Subcutaneous abdominal adipose tissue (tissue), 5 donors: ENCODE measurements at regions not wholly inside any gene's neighbourhood (a gene's known extent, or its start where the extent isn't known, plus 50 kb on each side); places are given as distances from the start of the nearest gene placed in this dataset.

Source experiments
- H3K27ac ChIP-seq: one replicate; pipeline ENCODE4 v1.7.0; 2013; ENCODE audit warnings: low read depth, mild to moderate bottlenecking, inconsistent platforms, low read length, moderate library complexity
- H3K27me3 ChIP-seq, 5 donors: one replicate each; pipeline ENCODE4 v1.7.0; 2013; ENCODE audit warnings: low read length in 5 of 5, inconsistent platforms in 1 of 5; ENCODE audit not compliant: control insufficient read depth in 5 of 5, insufficient read depth in 4 of 5
- H3K36me3 ChIP-seq, 5 donors: one replicate each; pipeline ENCODE4 v1.7.0; 2013; ENCODE audit warnings: low read length in 5 of 5; ENCODE audit not compliant: control insufficient read depth in 5 of 5, insufficient read depth in 5 of 5
- H3K4me1 ChIP-seq, 5 donors: one replicate each; pipeline ENCODE4 v1.7.0; 2013; ENCODE audit warnings: low read length in 5 of 5, mild to moderate bottlenecking in 3 of 5, moderate library complexity in 1 of 5; ENCODE audit not compliant: control insufficient read depth in 5 of 5, insufficient read depth in 5 of 5
- H3K4me3 ChIP-seq, 5 donors: one replicate each; pipeline ENCODE4 v1.7.0; 2013; ENCODE audit warnings: low read length in 5 of 5, low read depth in 1 of 5
- H3K9ac ChIP-seq, 5 donors: one replicate each; pipeline ENCODE4 v1.7.0; 2013; ENCODE audit warnings: low read length in 5 of 5, mild to moderate bottlenecking in 4 of 5, moderate library complexity in 3 of 5
- H3K9me3 ChIP-seq, 5 donors: one replicate each; pipeline ENCODE4 v1.7.0; 2013; ENCODE audit warnings: low read length in 5 of 5; ENCODE audit not compliant: control insufficient read depth in 5 of 5
- donor health status: healthy.
- donor health status: healthy.
- donor health status: healthy.
- donor health status: healthy.
- donor health status: healthy.

DNA sequence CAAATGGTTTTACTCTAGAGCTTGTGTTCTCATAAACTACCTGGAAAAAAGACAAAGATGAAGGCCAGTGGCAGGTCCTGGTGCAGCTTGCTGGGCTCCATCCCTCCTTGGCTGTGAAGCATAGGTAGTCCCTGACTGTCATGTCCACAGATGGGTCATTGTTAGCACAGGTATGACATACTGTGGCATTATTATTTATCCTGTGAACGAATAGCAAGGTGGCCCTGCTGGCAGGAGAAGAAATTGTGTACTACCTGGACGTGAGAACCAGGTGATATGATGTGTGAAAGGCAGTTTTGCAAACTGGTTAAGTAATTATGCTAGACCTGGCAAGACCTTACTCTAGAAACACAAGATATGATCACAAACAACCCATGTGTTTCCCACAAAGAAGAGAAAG, 63.9 kb downstream of the CCDC71L start:
- no peaks in the 10 kb centered on the region for H3K27me3 ChIP-seq
- H3K9me3 ChIP-seq, result no peaks in the 10 kb centered on the region
- no peak overlapping the region for H3K4me3 ChIP-seq
- no peak overlapping the region for H3K27ac ChIP-seq
- peaks cover 0 to 16% (median 7%) of the 10 kb centered on the region in 5 donors for H3K4me1 ChIP-seq
- H3K36me3 ChIP-seq, result no peaks in the 10 kb centered on the region
- no peak overlapping the region for H3K9ac ChIP-seq

DNA sequence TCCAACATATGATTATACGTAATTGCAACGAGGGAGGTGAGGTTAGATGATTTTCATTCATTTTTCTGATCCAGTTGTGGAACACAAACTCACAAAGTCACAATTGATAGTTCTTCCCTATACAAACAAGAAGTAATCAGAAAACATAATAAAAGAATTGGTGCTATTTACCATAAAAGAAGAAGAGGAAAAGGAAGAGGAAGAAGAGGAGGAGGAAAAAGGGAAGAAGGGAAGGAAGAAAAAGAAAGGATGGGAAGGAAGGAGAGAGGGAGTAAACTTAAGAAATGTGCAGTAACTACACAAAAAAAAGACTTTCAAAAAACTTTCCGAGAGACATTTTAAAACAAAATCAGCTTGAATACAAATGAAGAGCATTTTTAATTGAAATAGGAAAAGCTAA, 65.0 kb downstream of the CCDC71L start:
- Histone ChIP-seq H3K9me3 (no peaks in the 10 kb centered on the region), H3K9ac (no peak overlapping the region), H3K4me1 (peaks cover 0 to 16% (median 7%) of the 10 kb centered on the region in 5 donors), H3K27ac (no peak overlapping the region), H3K27me3 (no peaks in the 10 kb centered on the region), H3K36me3 (no peaks in the 10 kb centered on the region), H3K4me3 (no peak overlapping the region)

DNA sequence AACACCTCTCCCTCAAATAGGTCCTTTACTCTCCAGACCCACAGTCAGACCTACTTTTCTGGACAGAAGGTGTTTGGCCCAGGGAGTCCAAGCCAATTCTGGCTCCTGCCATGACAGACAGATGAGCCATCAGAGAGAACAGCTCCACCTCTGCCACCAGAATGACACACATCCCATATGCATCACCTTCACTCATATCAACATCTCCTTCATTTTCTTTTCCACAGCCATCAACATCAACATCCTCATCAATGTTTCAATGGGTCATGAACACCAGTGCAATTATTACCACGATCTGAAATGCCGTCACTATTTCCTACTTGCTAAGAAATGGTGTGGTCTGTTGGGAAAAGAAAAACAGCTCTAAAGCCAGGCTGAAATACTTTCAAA, 67.9 kb downstream of the CCDC71L start:
- H3K36me3 ChIP-seq, result no peaks in the 10 kb centered on the region
- H3K4me3 ChIP-seq, result no peak overlapping the region
- H3K27ac ChIP-seq, result no peak overlapping the region
- H3K27me3 ChIP-seq, result no peaks in the 10 kb centered on the region
- peaks cover 0 to 10% (median 3%) of the 10 kb centered on the region in 5 donors for H3K4me1 ChIP-seq
- H3K9me3 ChIP-seq, result no peaks in the 10 kb centered on the region
- no peak overlapping the region for H3K9ac ChIP-seq

DNA sequence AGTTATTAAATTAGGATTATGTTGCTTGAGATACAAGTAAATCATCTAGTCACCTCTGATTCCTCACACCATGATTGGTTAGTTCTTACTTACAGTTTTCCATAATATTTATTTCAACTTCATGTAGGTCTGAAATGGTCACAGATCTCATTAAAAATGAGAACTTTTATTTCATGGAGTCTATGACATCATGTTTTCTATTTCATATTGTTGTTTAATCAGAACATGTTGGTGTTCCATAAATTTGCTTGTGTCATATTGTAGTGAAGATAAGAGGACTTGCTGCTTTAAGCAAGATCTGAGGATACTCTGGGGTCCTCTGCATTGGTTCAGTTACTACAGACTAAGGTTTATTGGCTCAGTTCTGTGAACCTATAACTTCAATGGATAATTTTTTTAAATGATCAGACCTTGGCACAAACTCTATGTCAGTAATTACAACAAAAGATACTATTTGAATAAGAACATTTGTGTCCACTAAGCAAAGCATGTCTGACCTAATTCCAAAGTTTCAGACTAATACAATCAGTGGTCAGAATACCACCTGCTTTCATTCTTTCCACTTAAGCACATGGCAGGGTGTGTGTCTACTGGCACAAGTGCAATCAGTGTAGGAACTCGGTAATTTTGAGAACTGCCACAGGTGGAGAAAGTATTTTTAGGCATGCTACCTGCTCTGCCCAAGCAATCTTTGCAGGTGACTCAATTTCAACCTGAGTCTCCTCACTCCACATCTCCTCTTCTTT, 68.5 kb downstream of the CCDC71L start:
- H3K27me3 ChIP-seq, result no peaks in the 10 kb centered on the region
- H3K27ac ChIP-seq, result no peak overlapping the region
- peaks cover 0 to 8% (median 3%) of the 10 kb centered on the region in 5 donors for H3K4me1 ChIP-seq
- H3K9me3 ChIP-seq, result no peaks in the 10 kb centered on the region
- H3K36me3 ChIP-seq, result no peaks in the 10 kb centered on the region
- H3K9ac ChIP-seq, result no peak overlapping the region
- H3K4me3 ChIP-seq, result no peak overlapping the region

DNA sequence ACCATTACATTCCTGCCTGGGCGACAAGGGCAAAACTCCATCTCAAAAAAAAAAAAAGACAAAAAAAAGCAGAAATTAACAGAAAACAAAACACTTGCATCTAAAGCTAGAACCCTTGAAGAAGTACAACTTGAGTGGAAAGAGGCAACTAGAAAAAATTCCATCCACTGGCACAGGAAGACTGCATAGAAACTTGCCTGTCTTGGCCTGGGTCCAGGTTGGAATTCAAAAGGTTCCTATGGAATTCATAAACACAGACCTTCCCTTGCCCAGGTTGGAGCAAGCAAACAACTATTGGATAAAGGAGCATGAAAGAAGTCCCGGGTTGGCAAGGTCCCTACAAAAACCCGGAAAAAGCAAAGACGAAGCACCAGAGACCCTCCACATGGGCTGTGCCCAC, 69.8 kb downstream of the CCDC71L start:
- no peak overlapping the region for H3K4me3 ChIP-seq
- H3K9ac ChIP-seq, result no peak overlapping the region
- no peak overlapping the region for H3K27ac ChIP-seq
- H3K27me3 ChIP-seq, result no peaks in the 10 kb centered on the region
- H3K4me1 ChIP-seq, result peaks cover 0 to 8% (median 3%) of the 10 kb centered on the region in 5 donors
- H3K36me3 ChIP-seq, result no peaks in the 10 kb centered on the region
- H3K9me3 ChIP-seq, result no peaks in the 10 kb centered on the region

DNA sequence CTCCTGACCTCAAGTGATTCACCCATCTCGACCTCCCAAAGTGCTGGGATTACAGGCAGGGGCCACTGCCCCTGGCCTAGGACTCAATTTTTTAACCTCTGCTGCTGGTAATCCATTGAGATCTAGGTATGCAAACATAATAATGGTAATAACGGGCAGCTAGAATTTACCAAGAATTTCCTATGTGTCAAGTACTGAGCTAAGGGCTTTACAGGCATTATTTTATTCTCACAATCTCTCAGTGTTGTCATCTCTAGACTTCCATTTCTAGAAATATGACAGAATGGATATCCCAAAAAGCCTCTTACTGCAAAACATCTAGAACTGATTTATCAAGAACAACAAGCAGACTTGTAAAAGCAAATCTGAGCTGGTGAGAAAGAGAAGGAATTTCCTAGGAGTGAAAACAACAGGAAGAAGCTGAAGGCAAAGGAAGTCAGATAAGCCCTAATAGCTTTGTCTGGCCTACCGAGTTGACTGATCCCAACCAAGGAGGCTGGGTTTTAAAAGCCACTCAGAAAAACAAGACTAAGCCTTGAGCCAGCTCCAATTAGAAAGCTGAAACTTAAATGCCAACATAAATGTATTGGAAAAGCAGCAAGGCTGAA, 70.6 kb downstream of the CCDC71L start:
- H3K4me1 ChIP-seq, result peaks cover 0 to 8% (median 3%) of the 10 kb centered on the region in 5 donors
- H3K27ac ChIP-seq, result no peak overlapping the region
- no peaks in the 10 kb centered on the region for H3K36me3 ChIP-seq
- H3K9me3 ChIP-seq, result no peaks in the 10 kb centered on the region
- H3K9ac ChIP-seq, result no peak overlapping the region
- no peak overlapping the region for H3K4me3 ChIP-seq
- no peaks in the 10 kb centered on the region for H3K27me3 ChIP-seq

DNA sequence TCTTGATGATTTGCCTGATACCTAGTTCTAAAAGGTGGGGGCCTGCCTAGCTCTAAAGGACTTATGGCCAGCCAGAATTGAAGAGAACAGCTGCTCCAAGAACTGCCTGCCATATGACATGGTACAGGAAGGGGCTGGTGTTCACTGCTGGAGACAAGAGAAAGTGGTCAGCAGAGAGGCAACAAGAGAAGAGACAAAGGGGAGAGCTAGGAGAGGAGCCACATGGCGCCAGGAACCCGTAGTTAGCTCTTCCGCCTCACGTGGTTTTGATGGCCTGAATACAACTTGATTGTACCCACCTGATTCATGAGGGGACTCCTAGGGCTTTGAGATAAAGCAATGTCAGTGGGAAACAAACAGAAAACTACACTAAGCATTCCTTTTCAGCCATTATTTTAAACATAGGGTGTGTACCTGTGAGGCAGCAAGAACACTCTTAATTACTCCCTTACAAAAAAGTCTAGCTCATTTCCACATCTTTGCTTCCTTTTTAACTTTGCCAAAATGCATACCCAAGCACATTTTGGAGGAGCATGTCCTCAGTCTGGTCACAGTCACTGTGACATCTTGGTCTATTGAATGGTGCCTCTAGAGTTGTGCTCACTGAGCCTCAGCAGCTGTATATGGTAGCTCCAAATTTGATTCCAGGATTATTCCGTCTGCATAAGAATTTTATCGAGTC, 71.6 kb downstream of the CCDC71L start:
- H3K4me3 ChIP-seq, result no peak overlapping the region
- H3K27ac ChIP-seq, result no peak overlapping the region
- no peaks in the 10 kb centered on the region for H3K27me3 ChIP-seq
- H3K9me3 ChIP-seq, result no peaks in the 10 kb centered on the region
- no peaks in the 10 kb centered on the region for H3K36me3 ChIP-seq
- H3K9ac ChIP-seq, result no peak overlapping the region
- peaks cover 0 to 8% (median 3%) of the 10 kb centered on the region in 5 donors for H3K4me1 ChIP-seq

DNA sequence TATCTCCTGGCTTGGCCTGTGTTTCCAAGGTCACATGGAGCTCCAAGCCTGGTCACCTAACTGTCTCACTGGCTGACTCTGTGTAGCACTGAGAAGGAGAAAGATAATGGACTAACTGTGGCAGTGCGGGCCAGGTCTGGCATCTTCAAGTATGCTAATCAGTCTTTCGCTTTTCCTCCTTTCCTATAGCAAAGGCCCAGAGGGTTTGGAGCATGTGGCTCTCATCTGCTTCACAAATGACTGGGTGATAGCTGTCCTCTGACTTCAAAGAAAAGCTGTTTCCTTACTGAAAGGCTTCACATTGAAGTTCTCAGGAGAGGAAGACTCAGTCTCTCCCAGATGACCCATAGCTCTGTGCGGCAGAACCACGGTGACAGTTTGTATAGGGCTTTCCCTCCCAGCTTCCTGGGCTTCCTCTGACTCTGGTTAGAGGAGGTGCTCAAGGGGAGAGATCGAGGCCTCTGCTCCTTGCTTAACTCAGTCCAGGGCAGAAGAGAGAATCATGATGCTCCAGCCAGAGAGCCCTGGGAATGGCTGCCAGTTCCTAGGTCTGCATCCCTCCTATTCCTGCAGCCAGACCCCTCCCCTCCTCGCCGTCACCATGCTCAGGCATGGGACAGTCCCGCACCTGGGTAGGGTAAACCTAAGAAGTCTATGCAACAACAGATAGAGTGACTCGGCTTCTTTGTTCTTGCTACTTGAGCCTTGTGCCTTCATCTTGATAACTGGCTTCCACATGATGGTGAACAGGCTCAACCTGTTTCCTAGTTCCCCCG, 72.3 kb downstream of the CCDC71L start:
- no peaks in the 10 kb centered on the region for H3K9me3 ChIP-seq
- no peak overlapping the region for H3K9ac ChIP-seq
- H3K27ac ChIP-seq, result no peak overlapping the region
- no peak overlapping the region for H3K4me3 ChIP-seq
- H3K36me3 ChIP-seq, result no peaks in the 10 kb centered on the region
- H3K4me1 ChIP-seq, result peaks cover 0 to 7% (median 2%) of the 10 kb centered on the region in 5 donors
- H3K27me3 ChIP-seq, result no peaks in the 10 kb centered on the region

DNA sequence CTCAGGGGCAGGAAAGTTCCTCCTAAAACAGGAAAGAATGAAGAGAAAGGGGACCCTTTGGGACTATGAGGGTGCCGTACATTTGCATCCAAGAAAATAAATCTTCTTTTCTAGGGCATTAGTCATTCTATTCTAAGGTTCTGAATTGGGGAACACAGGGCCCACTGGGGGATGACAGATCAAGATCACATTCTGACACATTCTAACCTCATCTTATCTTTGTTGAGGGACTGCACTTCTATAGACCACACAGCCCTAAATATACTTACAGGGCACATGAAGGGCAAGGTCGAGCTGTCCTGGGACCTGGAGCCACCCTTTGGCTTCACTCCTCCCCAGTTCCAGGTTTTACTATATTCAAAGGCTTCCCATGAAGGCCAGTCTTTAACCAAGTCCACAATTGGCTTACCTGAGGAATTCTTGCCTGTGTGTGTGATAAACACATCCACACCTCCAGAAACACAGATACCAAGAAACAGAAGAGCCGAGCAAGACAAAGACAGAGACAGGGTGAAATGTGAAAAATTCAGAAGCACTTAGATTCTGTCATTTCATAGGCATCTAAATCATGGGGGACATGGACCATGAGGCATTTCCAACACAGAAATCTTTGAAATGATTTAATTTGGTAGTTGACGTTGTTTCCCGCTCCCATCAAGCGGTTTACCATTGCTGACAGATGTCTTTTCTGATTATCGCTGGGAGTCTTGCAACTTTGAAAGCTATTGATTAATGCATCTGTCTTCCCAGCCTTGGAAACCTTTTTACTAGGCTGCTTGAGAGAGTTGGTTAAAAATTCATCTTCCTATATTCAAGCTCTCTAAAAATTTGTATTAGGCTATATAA, 75.8 kb downstream of the CCDC71L start:
- H3K4me3 ChIP-seq, result no peak overlapping the region
- no peak overlapping the region for H3K27ac ChIP-seq
- H3K27me3 ChIP-seq, result no peaks in the 10 kb centered on the region
- H3K36me3 ChIP-seq, result no peaks in the 10 kb centered on the region
- peaks cover 0 to 5% (median 1%) of the 10 kb centered on the region in 5 donors for H3K4me1 ChIP-seq
- no peak overlapping the region for H3K9ac ChIP-seq
- no peaks in the 10 kb centered on the region for H3K9me3 ChIP-seq
